CD4-positive, alpha-beta T cell treated with Interleukin-6 at 100 ng/mL for 8 hours (primary cell): ENCODE measurements at regions not wholly inside any gene's neighbourhood (a gene's known extent, or its start where the extent isn't known, plus 50 kb on each side); places are given as distances from the start of the nearest gene placed in this dataset.

ENCODE experiments used
- DNase-seq: peaks from one replicate; pipeline ENCODE4 v3.0.0-alpha.2; 2020; ENCODE audit warnings: mixed read lengths, low spot score

DNA sequence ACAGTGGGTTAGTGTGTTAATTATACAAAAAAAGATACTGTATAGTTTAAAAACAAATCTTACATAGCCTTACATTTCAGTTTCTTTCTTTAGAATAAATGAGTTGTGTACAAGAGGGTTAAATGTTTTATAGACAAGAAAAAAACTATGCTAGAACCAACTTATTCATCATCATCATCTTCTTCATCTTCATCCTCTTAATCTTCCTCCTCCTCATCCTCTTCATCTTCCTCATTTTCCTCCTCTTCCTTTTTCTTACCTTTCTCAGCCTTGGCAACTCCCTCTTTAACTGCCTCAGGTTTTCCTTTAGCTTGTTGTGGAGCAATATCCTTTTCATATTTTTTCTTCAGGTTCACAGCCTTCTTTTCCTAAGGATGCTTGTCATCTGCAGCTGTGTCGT is 53.7 kb downstream of the RPS12 start:
- no peak for DNase-seq

DNA sequence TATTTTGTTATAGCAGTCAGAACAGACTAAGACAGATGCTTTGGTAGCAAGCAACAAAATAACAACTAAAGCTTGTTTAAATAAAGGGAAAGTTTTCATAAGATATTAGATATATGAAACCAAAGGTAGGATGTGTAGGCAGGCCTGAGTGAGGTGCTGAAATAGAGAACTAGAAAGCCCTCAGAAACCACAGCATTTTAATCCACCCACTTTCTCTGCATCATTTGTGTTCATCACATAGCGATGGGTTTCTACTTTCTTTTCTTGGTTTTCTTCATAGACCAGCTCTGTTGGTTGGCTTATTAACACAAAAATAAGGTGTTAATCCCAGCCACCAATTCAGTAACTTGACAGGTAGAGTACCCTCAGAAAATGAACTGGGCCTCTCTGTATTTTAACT is 58.6 kb downstream of the RPS12 start:
- DNase-seq, result no peak

DNA sequence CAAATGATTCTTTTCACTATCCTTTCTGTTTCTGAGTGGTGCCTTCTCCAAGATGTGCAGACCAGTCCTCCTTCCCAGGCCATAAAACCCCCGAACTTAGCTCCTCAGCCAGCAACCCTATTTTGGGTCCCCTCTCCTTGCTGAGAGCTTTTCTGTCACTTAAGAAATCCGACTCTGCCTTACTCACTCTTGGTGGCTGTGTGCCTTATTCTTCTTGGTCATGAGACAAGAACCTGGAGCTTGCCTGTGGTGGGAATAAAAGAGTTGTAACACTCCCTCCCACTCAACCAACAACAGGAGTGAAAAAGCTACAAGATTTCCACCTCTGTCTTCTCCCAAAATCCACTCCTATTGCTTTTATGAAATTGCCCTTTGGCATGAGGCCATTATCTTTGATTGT is 62.6 kb downstream of the RPS12 start:
- no peak for DNase-seq

DNA sequence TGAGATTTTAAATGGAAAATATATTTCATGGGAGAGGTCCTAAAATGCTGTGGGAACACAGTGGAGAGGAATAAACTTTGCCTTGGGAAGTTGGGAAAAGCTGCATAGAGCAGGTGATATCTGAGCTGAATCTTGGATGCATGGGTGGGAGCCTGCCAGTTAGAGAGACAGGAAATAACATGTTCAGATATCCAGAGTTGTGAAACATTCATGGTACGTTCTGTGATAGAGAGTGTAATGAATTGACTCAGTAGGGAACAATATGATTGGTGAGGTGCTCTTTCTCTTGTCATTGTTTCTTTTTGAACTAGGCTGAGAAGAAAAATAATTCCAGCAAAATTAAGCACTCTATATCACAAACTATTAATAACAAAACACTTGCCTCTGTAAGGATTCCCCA is 72.8 kb downstream of the RPS12 start:
- DNase-seq, result no peak

DNA sequence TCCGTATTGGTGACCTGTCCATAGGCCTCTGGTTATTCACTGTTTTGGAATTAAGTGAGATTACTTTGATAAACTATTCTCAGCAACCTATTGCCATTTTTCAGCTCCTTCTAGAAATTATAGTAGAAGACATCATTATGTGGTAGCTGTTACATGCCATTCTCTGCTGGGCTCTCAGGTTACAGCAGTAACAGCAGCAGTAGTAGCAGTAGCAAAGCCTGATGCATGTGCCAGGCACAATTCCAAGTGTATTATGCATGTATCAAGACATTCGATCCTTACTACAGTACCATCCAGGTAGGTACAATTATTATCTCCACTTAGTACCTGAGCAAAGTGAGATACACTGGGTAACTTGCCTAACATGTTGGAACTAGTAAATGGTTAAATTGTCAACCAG is 74.3 kb downstream of the RPS12 start:
- no peak for DNase-seq

DNA sequence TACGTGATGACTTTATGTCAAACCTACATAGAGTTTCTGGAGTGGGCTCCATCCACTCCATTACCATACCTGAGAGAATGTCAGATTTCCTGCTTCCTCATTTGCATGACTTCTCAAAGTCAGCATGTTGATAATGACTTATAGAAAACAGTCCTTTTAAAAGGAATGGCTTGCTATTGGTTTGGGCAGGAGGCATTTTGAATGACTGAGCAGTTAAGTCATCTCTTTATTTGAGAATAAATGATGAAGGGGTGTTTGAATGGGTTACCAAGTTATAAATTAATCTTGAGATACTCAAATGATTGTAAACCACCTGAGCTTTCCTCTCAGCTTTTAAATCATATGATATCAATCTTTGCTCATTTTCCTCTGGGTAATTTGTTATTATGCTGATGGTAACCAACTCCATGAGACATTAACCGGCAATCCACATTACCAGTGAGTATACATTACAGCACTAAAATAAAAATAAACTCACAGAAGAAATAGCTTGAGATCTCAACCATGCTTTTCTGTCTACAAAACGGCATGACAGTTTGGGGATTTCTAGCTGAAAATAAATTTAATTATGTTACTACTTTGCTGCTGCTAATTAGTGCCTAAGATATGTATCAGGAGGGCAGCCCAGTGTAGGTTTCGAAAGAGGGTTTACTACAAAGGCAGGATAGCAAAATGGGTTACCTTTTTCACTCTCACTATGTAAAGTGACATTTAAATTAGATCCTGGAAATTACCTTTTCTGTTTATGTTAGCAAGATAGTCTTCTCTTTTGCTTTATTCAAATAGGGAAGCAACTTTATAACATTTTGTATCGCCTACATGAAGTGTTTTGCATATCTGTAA is 78.8 kb downstream of the RPS12 start:
- DNase-seq, result no peak

DNA sequence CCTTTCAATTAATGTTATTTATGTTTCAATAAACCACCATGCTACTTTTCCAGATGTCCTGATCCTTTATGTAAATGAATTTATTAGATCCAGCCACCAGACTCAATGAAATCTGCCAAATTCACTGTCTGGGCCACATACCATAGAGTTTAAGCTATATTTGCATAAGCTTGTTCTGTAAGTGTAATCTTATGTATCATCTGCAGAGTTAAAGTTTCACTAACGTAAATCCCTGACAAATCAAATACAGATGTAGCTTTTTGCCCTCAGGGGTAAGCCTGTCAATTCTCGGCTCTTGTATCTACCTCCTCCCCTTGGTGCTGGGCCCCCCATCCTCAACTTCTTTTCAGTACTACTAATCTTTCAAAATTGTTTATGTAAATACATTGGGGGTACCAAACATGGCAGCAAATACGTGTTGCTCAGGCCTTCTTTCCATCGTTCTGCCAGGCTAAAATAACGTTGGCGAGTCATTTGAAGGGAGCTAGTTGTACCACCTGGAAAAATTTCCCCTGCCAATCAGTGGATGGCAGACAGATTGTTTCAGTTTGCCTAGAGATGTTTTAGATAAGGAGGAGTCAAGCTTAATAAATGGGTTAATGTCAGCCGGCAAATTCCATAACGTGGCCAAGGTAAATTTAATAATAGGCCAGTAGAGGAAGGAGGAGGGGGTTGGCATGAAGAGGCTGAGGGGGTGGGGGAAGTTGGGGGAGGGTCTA is 79.6 kb downstream of the RPS12 start:
- no peak for DNase-seq

DNA sequence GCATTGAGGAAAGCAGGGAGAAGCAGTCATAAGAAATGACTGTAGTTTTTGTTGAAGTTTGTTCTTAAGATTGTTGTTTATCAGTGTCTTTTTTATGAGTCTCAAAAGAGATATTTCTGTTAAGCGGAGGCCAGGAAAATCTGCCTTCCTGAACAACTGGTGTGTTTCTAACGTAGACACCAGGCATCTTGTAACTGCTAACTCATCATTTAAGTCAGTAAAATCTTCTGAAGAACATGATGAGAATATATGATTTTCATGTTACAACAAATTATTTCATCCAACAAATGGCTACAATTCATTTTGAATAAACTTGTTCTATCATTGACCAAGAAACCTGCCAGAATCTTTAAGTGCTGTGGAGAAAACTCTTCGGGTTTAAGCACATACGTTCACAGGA is 84.0 kb downstream of the RPS12 start:
- DNase-seq, result no peak

DNA sequence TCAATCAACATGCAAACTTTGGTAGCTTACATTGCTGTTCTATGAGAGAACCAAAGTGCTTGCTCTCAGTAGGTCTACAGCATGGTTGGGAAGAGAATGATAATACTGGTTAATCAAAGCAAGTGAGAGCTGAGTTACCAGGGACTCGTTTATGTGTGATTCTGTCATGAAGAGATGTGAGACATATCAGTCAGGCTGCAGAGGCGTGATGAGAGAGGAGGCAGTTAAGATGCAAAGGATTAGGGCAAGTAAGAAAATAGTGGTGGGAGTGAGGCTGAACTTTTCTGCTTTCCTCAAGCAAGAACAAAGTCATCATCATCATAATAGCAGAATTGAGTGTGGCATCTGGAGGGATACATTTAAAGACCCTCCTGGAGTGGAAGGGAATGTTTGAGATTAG is 86.5 kb downstream of the RPS12 start:
- no peak for DNase-seq

DNA sequence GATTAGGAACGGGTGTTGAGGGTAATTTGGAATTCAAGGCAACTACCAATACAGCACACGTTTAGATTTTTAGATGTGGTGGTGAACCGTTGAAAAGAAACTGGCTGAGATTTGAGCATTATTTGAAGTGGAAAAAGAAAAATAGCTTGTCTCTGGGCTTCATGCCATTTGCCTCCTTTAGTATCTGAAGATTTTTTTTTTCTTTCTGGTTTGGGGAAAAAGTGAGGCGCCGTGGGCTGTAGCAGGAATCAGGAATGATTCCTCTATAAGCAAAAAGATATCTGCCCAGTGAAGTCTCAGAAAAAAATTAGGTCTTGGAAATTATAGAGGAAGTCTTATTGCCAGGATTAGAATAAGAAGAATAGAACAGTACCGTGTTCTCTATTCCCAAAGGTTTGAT is 88.5 kb downstream of the RPS12 start:
- DNase-seq, result no peak

DNA sequence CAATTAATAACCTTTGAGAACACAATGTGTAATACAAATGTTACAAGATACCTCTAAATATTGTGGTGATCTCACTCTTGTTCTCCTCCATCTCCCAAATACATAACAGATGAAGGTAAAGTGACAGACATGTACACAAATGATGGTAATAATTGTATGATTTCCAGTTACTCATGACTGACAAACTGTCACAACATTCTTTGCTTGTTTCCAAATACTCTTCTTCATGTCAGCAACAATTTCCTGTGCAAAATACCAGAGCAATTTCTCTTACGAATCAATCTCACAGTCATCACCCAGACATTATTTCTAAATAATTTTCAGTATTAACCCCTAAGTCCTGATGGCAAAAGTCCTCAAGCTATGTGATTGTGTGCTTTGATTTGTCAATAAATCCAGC is 92.9 kb downstream of the RPS12 start:
- no peak for DNase-seq

DNA sequence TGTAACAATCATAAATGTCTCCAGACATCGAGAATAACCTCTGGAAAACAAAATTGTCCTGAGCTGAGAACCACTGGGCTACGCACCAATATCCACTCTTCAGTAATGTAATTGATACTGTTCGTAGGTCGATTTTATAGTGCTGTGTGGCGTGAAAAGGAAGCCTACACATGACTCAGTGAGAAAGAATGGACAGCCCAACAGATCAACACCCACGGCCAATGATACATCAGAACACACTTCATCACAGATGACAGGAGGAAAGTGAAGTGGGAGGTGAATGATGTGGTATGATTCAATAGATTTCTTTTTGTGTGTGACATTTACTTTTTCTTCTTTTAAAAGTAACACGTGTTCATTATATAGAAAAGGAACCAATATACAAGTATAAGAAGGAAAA is 93.5 kb downstream of the RPS12 start:
- DNase-seq, result no peak

DNA sequence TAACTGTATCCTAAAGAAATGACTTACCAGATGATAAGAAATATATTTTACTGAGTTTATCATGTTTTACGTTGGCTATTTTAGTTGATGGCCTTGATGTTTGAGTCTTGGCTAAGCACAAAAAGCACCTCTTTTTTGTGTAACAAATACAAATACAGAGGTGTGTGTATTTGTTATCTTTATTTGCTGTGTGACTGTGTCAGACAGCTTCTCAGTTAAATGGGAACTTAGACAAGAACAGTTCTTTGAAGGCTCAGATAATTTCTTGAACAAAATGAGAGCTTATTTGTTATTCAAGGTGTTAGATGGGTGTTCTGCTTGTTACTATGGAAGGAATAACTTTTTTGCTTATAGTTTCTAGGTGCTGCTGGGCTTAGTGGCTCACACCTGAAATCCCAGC is 95.4 kb downstream of the RPS12 start:
- DNase-seq, result no peak

DNA sequence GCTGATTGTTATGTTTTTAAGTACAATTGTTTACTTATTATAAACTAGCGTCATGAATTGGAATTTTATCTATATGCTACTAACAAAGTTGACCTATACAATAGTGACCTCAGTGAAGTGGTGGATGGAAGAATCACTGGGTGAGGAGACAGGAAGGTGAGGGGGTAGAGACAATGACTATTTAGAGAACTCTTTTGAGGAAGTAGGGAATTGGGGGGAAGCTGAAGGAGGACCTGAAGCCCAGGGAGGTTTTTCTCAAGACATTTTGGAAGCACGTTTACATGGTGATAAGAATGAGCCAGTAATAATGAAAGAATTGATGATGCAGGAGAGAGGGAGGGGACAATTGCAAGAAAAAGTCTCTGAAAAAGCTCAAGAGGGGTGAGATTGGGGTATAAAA is 96.4 kb downstream of the RPS12 start:
- DNase-seq, result no peak

DNA sequence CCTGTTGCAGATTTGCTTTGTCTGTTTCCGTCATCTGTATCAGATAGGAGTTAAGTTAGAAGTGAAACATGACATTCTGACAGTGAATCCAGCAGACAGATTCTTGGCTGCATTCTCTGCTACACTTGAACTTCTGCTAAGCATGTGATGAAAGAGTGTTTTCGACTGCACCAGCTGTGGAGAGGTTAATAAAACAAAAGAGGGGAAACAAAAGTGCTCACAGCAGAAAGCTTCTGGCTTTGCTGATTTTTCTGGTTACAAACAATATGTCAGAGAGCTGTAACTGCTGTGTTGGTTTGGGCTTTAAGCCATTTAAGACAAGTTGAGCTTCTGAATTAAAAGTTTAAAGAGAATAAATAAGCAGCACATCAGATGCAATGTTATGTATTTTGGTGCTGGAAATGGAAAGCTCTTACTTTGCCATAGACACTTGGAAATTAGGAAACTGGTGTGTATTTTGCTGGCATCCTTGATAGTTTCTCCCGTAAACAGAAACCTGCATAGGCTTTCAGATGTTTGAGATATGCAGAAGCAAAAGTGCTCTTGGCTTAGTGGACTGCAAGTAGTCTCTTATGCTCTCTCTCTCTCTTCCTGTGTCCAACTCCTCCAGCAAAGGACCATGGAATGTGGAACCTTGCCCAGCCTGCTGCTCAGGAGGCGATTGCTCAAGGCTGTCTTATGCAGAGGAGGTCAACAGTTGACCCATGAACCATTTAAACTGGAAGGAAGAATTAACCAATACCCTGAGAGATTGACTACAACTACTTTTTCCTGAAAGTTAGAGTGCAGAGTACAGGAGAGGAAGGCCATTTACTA is 104.9 kb downstream of the RPS12 start:
- DNase-seq, result no peak

DNA sequence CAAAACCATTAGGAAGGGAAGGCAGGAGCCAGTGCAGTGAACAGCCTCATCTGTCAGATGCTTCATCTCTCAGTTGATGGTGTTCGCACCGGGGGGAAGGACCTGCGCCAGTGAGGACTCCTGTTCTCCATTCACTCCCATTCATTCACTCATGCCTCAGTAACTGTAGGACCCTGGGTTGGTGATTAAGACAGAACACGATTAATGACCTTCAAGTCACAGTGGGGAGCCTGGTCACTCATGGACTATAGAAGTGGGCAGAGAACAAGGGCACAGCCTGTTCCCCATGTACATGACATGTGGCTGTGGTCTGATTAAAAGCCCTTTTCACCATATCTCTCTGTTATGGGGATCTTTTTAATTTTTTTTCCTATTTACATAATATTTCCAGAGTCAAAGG is 113.3 kb downstream of the RPS12 start:
- no peak for DNase-seq

DNA sequence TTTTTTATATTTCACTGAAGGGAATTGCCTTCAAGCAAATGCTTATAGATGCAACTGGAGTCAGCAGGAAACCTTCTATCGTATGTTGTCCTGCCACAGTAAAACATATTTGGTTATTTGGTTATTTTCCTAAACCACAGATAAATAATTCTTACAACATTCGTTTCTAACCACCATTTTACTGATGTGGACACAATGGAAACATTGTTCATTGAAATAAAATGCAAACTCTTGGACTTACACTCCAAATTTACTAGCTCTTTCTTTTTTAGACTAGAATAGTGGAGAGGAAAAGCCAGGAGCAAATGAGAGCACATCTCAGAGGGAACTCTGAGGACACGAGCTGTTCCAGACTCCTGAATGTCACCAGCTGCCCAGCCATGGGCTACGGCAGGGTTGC is 114.8 kb downstream of the RPS12 start:
- no peak for DNase-seq

DNA sequence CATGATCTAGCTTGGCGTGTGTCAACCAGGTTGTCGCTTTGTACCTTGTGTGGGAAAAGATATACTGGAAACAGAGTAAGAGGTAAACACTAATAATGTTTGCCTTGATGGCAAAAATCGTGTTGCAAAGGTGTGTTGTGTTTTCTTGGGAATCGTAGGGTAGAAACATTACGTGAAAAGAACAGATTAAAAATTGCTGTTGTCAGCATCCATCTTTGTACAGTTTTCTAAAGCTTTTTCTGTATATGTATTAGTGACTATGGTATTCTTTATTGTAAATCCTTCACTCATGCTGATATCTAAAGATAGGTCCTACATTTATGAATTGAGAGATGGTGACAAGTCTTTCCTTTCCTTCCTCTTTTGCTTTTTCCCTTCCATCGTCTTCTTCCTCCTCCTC is 116.9 kb downstream of the RPS12 start:
- no peak for DNase-seq

DNA sequence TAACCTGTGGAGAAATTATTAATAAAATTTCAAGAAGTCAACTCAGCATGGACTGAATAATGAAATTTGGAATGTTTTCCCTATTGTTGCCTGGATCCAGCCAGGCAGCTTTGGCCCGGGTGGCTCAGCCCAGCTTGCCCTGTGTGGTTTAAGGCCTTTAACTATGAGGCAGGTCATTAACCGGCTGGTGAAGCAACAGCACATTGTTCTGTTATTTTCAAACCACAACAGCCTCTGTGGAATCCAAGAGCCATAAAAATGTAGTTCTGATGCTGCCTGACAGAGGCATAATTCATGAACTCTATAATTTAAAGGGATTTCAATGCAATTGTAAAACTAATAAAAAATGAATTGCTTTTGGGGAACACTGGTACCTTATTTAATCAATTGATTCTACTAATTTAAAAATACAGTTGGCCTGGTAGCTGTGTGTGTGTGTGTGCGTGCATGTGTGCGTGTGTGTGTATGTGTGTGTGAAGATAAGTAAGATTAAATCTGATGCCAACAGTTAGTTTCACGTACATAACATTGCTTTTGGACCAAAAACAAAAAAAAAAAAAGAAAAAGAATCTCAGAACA is 117.7 kb downstream of the RPS12 start:
- no peak for DNase-seq

DNA sequence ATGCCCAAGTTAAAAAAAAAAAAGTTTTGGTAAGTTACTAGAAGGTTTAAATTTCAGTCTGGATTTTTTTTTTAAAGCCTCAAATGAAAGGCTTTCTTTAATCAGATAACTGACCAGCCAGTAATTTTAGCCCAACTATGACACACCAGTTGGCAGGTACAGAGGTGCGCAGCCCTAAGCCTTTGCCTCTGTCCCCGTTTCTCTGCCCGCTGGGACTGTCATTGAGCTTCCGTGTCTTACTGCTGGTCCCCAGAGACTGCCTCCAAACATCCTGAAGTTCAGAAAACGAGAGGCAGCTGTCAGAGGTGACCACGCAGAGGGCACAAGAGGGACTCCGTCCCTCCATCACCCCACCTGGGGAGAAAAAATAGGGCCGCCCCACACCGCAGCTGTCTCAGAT is 118.2 kb downstream of the RPS12 start:
- no peak for DNase-seq

DNA sequence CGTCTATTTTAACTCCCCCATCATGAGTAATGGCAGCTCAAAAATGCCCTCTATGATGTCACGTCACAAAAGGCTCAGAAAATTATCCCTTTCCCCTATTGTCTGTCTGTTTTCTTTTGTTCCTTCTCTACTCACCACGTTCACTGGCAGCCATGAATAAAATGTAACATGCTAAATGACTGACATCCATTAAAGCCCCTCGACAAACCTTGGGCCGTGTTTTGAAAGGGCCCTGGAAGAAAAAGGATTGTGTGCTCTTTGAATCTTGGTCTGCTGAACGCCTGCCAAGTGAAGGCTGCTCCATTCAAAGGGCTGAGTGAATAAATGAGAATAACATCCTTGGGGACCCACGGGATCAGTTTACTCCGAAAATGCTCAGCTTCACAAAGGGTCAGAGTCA is 118.7 kb downstream of the RPS12 start:
- no peak for DNase-seq

DNA sequence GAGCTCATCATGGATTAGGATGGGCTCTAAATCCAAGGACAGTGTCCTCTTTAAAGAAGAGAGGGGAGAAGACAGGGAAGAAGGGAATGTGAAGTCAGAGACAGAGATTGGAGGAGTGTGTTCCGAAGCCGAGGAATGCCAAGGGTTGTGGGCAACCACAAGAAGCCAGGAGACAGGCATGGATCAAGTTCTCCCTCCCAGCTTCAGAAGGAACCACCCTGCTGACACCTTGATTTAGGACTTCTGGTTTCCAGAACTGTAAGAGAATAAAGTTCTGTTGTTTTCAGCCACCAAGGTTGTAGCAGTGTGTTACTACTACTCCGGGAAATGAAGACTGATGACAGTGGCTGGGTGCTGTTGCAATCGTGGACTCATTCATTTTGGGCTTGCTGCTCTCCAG is 120.1 kb downstream of the RPS12 start:
- no peak for DNase-seq

DNA sequence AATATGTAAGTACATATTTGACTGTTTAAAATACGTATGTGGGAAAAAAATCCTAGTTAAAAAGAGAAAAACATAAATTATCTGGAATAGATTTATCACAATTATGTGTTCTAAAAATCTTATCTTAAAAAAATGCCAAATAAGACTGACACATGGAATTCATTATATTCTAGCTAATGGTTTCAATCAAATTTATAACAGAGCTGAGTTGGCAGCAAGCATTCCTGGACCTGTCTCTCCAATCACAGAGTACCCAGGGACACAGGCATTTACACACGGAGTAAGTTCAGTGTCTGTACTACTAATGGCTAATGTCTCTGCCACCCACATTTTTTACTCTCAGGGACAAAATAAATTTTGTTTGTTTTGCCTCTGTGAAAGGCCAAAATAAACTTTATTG is 122.3 kb downstream of the RPS12 start:
- no peak for DNase-seq
